GM12878 (cell line): ENCODE measurements at regions not wholly inside any gene's neighbourhood (a gene's known extent, or its start where the extent isn't known, plus 50 kb on each side); places are given as distances from the start of the nearest gene placed in this dataset.

Source experiments
- ATAC-seq: fragments of 200-7000 bp; cut with Tn5 transposase; 3 replicates; pipeline ENCODE4 v1.9.1; 2020; ENCODE audit warnings: mild to moderate bottlenecking, moderate library complexity
- BruUV-seq: library from RNA; stranded (reverse); fragments of 400-500 nt; replicated peaks from 2 replicates; lab custom pipeline; 2021; lab: Mats Ljungman, UMichigan
- CTCF ChIA-PET: fragments of 300-600 bp; sonication (Branson Sonifier 250); formaldehyde crosslinking; extraction: SDS; loops from one replicate; lab custom pipeline; 2021; ENCODE audit warnings: inconsistent platforms; lab: Yijun Ruan, JAX
- POLR2A ChIA-PET: fragments of 350-600 bp; formaldehyde crosslinking; extraction: SDS; loops from one replicate; lab custom pipeline; 2021; ENCODE audit warnings: inconsistent platforms; lab: Charles Lee
- RAD21 ChIA-PET: fragments of 300-600 bp; sonication (Branson Sonifier 250); formaldehyde crosslinking; loops from one replicate; lab custom pipeline; 2023; ENCODE audit warnings: antibody characterized with exemption; ENCODE audit not compliant: unreplicated experiment; lab: Charles Lee
- SMC1A ChIA-PET: fragments of 300-600 bp; sonication (Branson Sonifier 250); formaldehyde crosslinking; loops from one replicate; lab custom pipeline; 2023; ENCODE audit not compliant: unreplicated experiment, uncharacterized antibody; lab: Charles Lee
- DNase-seq: peaks from one replicate; pipeline ENCODE4 v3.0.0-alpha.2; 2011; ENCODE audit warnings: low read depth, low spot score
- FAIRE-seq: peaks from 3 replicates; lab custom pipeline; 2011; peaks lifted over from hg19 to GRCh38; lab: Jason Lieb, UNC
- H2AFZ ChIP-seq: 2 replicates; pipeline ENCODE4 v1.6.0; 2011; ENCODE audit warnings: low read depth, low read length, control low read depth; ENCODE audit not compliant: control insufficient read depth
- H3K27ac ChIP-seq: 2 replicates; pipeline ENCODE4 v1.5.1; 2011; ENCODE audit warnings: control low read depth; ENCODE audit not compliant: control insufficient read depth, insufficient read depth
- H3K27me3 ChIP-seq, 2 experiments: replicated peaks in 1 of 2; 2 replicates each; pipeline versions ENCODE4 v1.6.0 to v1.6.1; 2011; ENCODE audit warnings: low read length in 1 of 2; ENCODE audit not compliant: control insufficient read depth in 2 of 2, insufficient read depth in 2 of 2
- H3K36me3 ChIP-seq, 2 experiments: 2 replicates each; pipeline ENCODE4 v1.5.1; 2011; ENCODE audit warnings: low read length in 1 of 2; ENCODE audit not compliant: control insufficient read depth in 2 of 2, insufficient read depth in 2 of 2
- H3K4me1 ChIP-seq: 2 replicates; pipeline ENCODE4 v1.6.1; 2011; ENCODE audit warnings: mild to moderate bottlenecking, low read length, moderate library complexity, mixed read lengths; ENCODE audit not compliant: control insufficient read depth, insufficient read depth
- H3K4me2 ChIP-seq: 2 replicates; pipeline ENCODE4 v1.6.0; 2011; ENCODE audit warnings: control low read depth; ENCODE audit not compliant: control insufficient read depth, insufficient read depth
- H3K4me3 ChIP-seq: fragments of 200-600 bp; sonication (generic); 2 replicates; pipeline ENCODE4 v1.5.1; 2016
- H3K79me2 ChIP-seq: 2 replicates; pipeline ENCODE4 v1.6.0; 2011; ENCODE audit warnings: low read length; ENCODE audit not compliant: control insufficient read depth, insufficient read depth
- H3K9ac ChIP-seq: 2 replicates; pipeline ENCODE4 v1.8.0; 2011; ENCODE audit warnings: low read length, control low read depth, mixed read lengths; ENCODE audit not compliant: control insufficient read depth, insufficient read depth
- H3K9me3 ChIP-seq: replicated peaks from 3 replicates; pipeline ENCODE4 v1.5.1; 2011; ENCODE audit warnings: mild to moderate bottlenecking, low read length; ENCODE audit not compliant: control insufficient read depth, insufficient read depth
- H4K20me1 ChIP-seq: 2 replicates; pipeline ENCODE4 v1.6.0; 2011; ENCODE audit not compliant: control insufficient read depth, insufficient read depth
- CEBPZ ChIP-seq: fragments of 150-350 bp; IDR thresholded peaks from 2 replicates; pipeline ENCODE4 v1.6.1; 2016; ENCODE audit warnings: low read depth, low read length
- CHD2 ChIP-seq: IDR thresholded peaks from 2 replicates; pipeline ENCODE4 v1.6.1; 2011; ENCODE audit warnings: low read depth, low read length, improper control_type of control experiment, borderline replicate concordance
- DPF2 ChIP-seq: fragments of 450-650 bp; IDR thresholded peaks from 2 replicates; pipeline ENCODE4 v1.6.1; 2017; ENCODE audit warnings: mild to moderate bottlenecking
- FOS ChIP-seq: IDR thresholded peaks from 3 replicates; pipeline ENCODE4 v1.6.1; 2011; ENCODE audit warnings: borderline replicate concordance; ENCODE audit not compliant: insufficient read length; ENCODE audit errors: extremely low read depth
- IRF4 ChIP-seq: IDR thresholded peaks from 2 replicates; pipeline ENCODE4 v1.6.1; 2011; ENCODE audit warnings: low read depth, low read length
- MEF2B ChIP-seq: fragments of 450-650 bp; IDR thresholded peaks from 2 replicates; pipeline ENCODE4 v1.6.1; 2018; ENCODE audit warnings: mild to moderate bottlenecking, moderate library complexity; ENCODE audit not compliant: partially characterized antibody, poor library complexity, severe bottlenecking
- RAD51 ChIP-seq: fragments of 450-650 bp; IDR thresholded peaks from 2 replicates; pipeline ENCODE4 v1.6.1; 2016; ENCODE audit warnings: moderate library complexity, mild to moderate bottlenecking, inconsistent platforms
- SMARCA5 ChIP-seq: fragments of 450-650 bp; IDR thresholded peaks from 2 replicates; pipeline ENCODE4 v1.6.1; 2017; ENCODE audit warnings: mild to moderate bottlenecking
- USF2 ChIP-seq: IDR thresholded peaks from 2 replicates; pipeline ENCODE4 v1.6.1; 2011; ENCODE audit warnings: low read depth, low read length, improper control_type of control experiment, borderline replicate concordance
- WRNIP1 ChIP-seq: IDR thresholded peaks from 2 replicates; pipeline ENCODE4 v1.6.1; 2011; ENCODE audit warnings: low read depth, low read length, improper control_type of control experiment, borderline replicate concordance
- WGBS: methylation state at CpG from one replicate; pipeline ENCODE4 v1.1.6; 2016; ENCODE audit warnings: low lambda C conversion rate; ENCODE audit not compliant: insufficient replicate concordance, insufficient coverage; ENCODE audit errors: missing lambda C conversion rate; 5-methylcytosine and 5-hydroxymethylcytosine counted together
- in situ Hi-C: fragments of 300-500 bp; cut with MboI; formaldehyde crosslinking; loops from 9 replicates; pipeline ENCODE4 v1.14.3; 2018; ENCODE audit warnings: mixed read lengths
- intact Hi-C: fragments of 100-400 bp; cut with micrococcal nuclease; formaldehyde crosslinking; loops from one replicate; pipeline ENCODE4 v1.14.2; 2022; ENCODE audit not compliant: unreplicated experiment

- Histone ChIP-seq H3K27me3 (no peaks in the 10 kb centered on the region; a peak in 2 of 4 replicates), H3K36me3 (no peaks in the 10 kb centered on the region), H4K20me1 (no peaks in the 10 kb centered on the region), H3K4me2 (no peak overlapping the region), H2AFZ (no peak overlapping the region), H3K4me1 (no peaks in the 10 kb centered on the region), H3K27ac (no peak overlapping the region), H3K4me3 (no peak overlapping the region), H3K9me3 (no peaks in the 10 kb centered on the region), H3K9ac (no peak overlapping the region), H3K79me2 (no peaks in the 10 kb centered on the region)
- POLR2A ChIA-PET: no interaction called here
- BruUV-seq: no TSS peak
- RAD21 ChIA-PET: no interaction called here
- CTCF ChIA-PET: no interaction called here
- ATAC-seq (no peak), DNase-seq (no peak), FAIRE-seq (no peak)
- SMC1A ChIA-PET: no interaction called here
- in situ Hi-C loops (no loop called here), intact Hi-C loops (no loop called here)
- 24% methylated on average over 3 of the region's 3 CpGs for WGBS
- TF ChIP-seq IRF4 (no peak), RAD51 (no peak), USF2 (no peak), WRNIP1 (no peak), DPF2 (no peak), FOS (no peak), SMARCA5 (no peak), CEBPZ (no peak), MEF2B (no peak), CHD2 (no peak)
Measured at GRCh38 chr12:112602150-112602549, 183.4 kb downstream of the PTPN11 start.
